WTC11 (cell line): ENCODE measurements at regions not wholly inside any gene's neighbourhood (a gene's known extent, or its start where the extent isn't known, plus 50 kb on each side); places are given as distances from the start of the nearest gene placed in this dataset.

Source experiments
- ATAC-seq: fragments of 200-7000 bp; cut with Tn5 transposase; 2 replicates; pipeline ENCODE4 v1.10.0; 2021; ENCODE audit warnings: mild to moderate bottlenecking, moderate library complexity
- CTCF ChIA-PET: fragments of 300-600 bp; sonication (Branson Sonifier 250); formaldehyde crosslinking; loops from one replicate; lab custom pipeline; 2021; ENCODE audit warnings: antibody characterized with exemption; lab: Charles Lee
- POLR2A ChIA-PET: fragments of 350-600 bp; sonication (Branson Sonifier 250); formaldehyde crosslinking; loops from one replicate; lab custom pipeline; 2021; ENCODE audit warnings: antibody characterized with exemption; lab: Charles Lee
- DNase-seq: peaks from one replicate; pipeline ENCODE4 v3.0.0; 2021; ENCODE audit warnings: low spot score
- H3K27ac Mint-ChIP-seq: 2 replicates; pipeline ENCODE4 v1.8.0; 2021; ENCODE audit warnings: mixed read lengths
- H3K27me3 Mint-ChIP-seq: 2 replicates; pipeline ENCODE4 v1.8.0; 2021; ENCODE audit warnings: low read depth, mild to moderate bottlenecking, moderate library complexity, mixed read lengths
- H3K36me3 Mint-ChIP-seq: 2 replicates; pipeline ENCODE4 v1.8.0; 2021; ENCODE audit warnings: mixed read lengths
- H3K4me1 Mint-ChIP-seq: 2 replicates; pipeline ENCODE4 v1.8.0; 2022; ENCODE audit warnings: mixed read lengths
- H3K4me3 Mint-ChIP-seq: 2 replicates; pipeline ENCODE4 v1.8.0; 2021; ENCODE audit warnings: mild to moderate bottlenecking, moderate library complexity, mixed read lengths
- H3K9me3 Mint-ChIP-seq: 2 replicates; pipeline ENCODE4 v1.8.0; 2021; ENCODE audit warnings: mixed read lengths
- ATF3 ChIP-seq: sonication (generic); formaldehyde crosslinking; conservative IDR thresholded peaks from 2 replicates; pipeline ENCODE4 v1.8.1; 2022; ENCODE audit warnings: mild to moderate bottlenecking, missing genetic modification reagents
- CREM ChIP-seq: sonication (generic); formaldehyde crosslinking; IDR thresholded peaks from 2 replicates; pipeline ENCODE4 v1.8.1; 2022; ENCODE audit warnings: mild to moderate bottlenecking, missing genetic modification reagents, moderate library complexity
- E2F1 ChIP-seq: sonication (generic); formaldehyde crosslinking; IDR thresholded peaks from 2 replicates; pipeline ENCODE4 v1.8.0; 2022; ENCODE audit warnings: mild to moderate bottlenecking, missing genetic modification reagents
- EMX1 ChIP-seq: fragments of 250-450 bp; sonication (Bioruptor Pico); IDR thresholded peaks from 2 replicates; pipeline ENCODE4 v1.8.0; 2021; ENCODE audit warnings: mild to moderate bottlenecking
- FOXP1 ChIP-seq: sonication (generic); formaldehyde crosslinking; IDR thresholded peaks from 2 replicates; pipeline ENCODE4 v1.8.0; 2022; ENCODE audit warnings: missing genetic modification reagents, mild to moderate bottlenecking, moderate library complexity, borderline replicate concordance
- MLX ChIP-seq: sonication (generic); formaldehyde crosslinking; IDR thresholded peaks from 2 replicates; pipeline ENCODE4 v1.8.1; 2023; ENCODE audit warnings: mild to moderate bottlenecking, missing genetic modification reagents, moderate library complexity
- MYBL2 ChIP-seq: sonication (generic); formaldehyde crosslinking; IDR thresholded peaks from 2 replicates; pipeline ENCODE4 v1.8.1; 2023; ENCODE audit warnings: mild to moderate bottlenecking, moderate library complexity, missing genetic modification reagents
- SMAD3 ChIP-seq: sonication (generic); formaldehyde crosslinking; IDR thresholded peaks from 2 replicates; pipeline ENCODE4 v1.8.0; 2022; ENCODE audit warnings: missing genetic modification reagents, mild to moderate bottlenecking, borderline replicate concordance
- SMAD4 ChIP-seq: sonication (generic); formaldehyde crosslinking; IDR thresholded peaks from 2 replicates; pipeline ENCODE4 v1.8.0; 2022; ENCODE audit warnings: mild to moderate bottlenecking, missing genetic modification reagents
- TEAD4 ChIP-seq: sonication (generic); formaldehyde crosslinking; IDR thresholded peaks from 2 replicates; pipeline ENCODE4 v1.8.0; 2022; ENCODE audit warnings: mild to moderate bottlenecking, missing genetic modification reagents
- TP53 ChIP-seq: sonication (generic); formaldehyde crosslinking; IDR thresholded peaks from 2 replicates; pipeline ENCODE4 v1.8.1; 2023; ENCODE audit warnings: mild to moderate bottlenecking, missing genetic modification reagents
- ZBTB21 ChIP-seq: sonication (generic); formaldehyde crosslinking; IDR thresholded peaks from 2 replicates; pipeline ENCODE4 v1.8.1; 2023; ENCODE audit warnings: mild to moderate bottlenecking, missing genetic modification reagents, borderline replicate concordance
- ZNF532 ChIP-seq: fragments of 250-450 bp; sonication (Bioruptor Pico); IDR thresholded peaks from 2 replicates; pipeline ENCODE4 v1.9.0; 2021; ENCODE audit warnings: mild to moderate bottlenecking, borderline replicate concordance
- TF ChIP-seq, protein P1 (sequence below): sonication (generic); formaldehyde crosslinking; IDR thresholded peaks from 2 replicates; pipeline ENCODE4 v1.8.1; 2023; ENCODE audit warnings: mild to moderate bottlenecking, moderate library complexity, missing genetic modification reagents
- TF ChIP-seq, protein P2 (sequence below): sonication (generic); formaldehyde crosslinking; IDR thresholded peaks from 2 replicates; pipeline ENCODE4 v1.8.1; 2022; ENCODE audit warnings: low read depth, mild to moderate bottlenecking, moderate library complexity, missing genetic modification reagents, borderline replicate concordance
- TF ChIP-seq, protein P3 (sequence below): sonication (generic); formaldehyde crosslinking; IDR thresholded peaks from 2 replicates; pipeline ENCODE4 v1.8.1; 2023; ENCODE audit warnings: mild to moderate bottlenecking, missing genetic modification reagents
- TF ChIP-seq, protein P4 (sequence below): sonication (generic); formaldehyde crosslinking; IDR thresholded peaks from 2 replicates; pipeline ENCODE4 v1.8.0; 2022; ENCODE audit warnings: missing genetic modification reagents

- DNase-seq (no peak), ATAC-seq (no peak)
- TF ChIP-seq E2F1 (CRISPR knock-in tag) (no peak), ZBTB21 (CRISPR knock-in tag) (no peak), ATF3 (CRISPR knock-in tag) (no peak), TP53 (CRISPR knock-in tag) (no peak), TEAD4 (no peak), ZNF532 (no peak), SMAD3 (CRISPR knock-in tag) (no peak), MLX (CRISPR knock-in tag) (no peak), FOXP1 (CRISPR knock-in tag) (no peak), EMX1 (no peak), SMAD4 (no peak), CREM (no peak), MYBL2 (CRISPR knock-in tag) (no peak)
- TF ChIP-seq, protein P1, sequence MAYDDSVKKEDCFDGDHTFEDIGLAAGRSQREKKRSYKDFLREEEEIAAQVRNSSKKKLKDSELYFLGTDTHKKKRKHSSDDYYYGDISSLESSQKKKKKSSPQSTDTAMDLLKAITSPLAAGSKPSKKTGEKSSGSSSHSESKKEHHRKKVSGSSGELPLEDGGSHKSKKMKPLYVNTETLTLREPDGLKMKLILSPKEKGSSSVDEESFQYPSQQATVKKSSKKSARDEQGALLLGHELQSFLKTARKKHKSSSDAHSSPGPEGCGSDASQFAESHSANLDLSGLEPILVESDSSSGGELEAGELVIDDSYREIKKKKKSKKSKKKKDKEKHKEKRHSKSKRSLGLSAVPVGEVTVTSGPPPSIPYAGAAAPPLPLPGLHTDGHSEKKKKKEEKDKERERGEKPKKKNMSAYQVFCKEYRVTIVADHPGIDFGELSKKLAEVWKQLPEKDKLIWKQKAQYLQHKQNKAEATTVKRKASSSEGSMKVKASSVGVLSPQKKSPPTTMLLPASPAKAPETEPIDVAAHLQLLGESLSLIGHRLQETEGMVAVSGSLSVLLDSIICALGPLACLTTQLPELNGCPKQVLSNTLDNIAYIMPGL (CRISPR knock-in tag): no peak
- TF ChIP-seq, protein P2, sequence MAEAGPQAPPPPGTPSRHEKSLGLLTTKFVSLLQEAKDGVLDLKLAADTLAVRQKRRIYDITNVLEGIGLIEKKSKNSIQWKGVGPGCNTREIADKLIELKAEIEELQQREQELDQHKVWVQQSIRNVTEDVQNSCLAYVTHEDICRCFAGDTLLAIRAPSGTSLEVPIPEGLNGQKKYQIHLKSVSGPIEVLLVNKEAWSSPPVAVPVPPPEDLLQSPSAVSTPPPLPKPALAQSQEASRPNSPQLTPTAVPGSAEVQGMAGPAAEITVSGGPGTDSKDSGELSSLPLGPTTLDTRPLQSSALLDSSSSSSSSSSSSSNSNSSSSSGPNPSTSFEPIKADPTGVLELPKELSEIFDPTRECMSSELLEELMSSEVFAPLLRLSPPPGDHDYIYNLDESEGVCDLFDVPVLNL: no peak
- TF ChIP-seq, protein P3, sequence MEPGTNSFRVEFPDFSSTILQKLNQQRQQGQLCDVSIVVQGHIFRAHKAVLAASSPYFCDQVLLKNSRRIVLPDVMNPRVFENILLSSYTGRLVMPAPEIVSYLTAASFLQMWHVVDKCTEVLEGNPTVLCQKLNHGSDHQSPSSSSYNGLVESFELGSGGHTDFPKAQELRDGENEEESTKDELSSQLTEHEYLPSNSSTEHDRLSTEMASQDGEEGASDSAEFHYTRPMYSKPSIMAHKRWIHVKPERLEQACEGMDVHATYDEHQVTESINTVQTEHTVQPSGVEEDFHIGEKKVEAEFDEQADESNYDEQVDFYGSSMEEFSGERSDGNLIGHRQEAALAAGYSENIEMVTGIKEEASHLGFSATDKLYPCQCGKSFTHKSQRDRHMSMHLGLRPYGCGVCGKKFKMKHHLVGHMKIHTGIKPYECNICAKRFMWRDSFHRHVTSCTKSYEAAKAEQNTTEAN (CRISPR knock-in tag): no peak
- TF ChIP-seq, protein P4, sequence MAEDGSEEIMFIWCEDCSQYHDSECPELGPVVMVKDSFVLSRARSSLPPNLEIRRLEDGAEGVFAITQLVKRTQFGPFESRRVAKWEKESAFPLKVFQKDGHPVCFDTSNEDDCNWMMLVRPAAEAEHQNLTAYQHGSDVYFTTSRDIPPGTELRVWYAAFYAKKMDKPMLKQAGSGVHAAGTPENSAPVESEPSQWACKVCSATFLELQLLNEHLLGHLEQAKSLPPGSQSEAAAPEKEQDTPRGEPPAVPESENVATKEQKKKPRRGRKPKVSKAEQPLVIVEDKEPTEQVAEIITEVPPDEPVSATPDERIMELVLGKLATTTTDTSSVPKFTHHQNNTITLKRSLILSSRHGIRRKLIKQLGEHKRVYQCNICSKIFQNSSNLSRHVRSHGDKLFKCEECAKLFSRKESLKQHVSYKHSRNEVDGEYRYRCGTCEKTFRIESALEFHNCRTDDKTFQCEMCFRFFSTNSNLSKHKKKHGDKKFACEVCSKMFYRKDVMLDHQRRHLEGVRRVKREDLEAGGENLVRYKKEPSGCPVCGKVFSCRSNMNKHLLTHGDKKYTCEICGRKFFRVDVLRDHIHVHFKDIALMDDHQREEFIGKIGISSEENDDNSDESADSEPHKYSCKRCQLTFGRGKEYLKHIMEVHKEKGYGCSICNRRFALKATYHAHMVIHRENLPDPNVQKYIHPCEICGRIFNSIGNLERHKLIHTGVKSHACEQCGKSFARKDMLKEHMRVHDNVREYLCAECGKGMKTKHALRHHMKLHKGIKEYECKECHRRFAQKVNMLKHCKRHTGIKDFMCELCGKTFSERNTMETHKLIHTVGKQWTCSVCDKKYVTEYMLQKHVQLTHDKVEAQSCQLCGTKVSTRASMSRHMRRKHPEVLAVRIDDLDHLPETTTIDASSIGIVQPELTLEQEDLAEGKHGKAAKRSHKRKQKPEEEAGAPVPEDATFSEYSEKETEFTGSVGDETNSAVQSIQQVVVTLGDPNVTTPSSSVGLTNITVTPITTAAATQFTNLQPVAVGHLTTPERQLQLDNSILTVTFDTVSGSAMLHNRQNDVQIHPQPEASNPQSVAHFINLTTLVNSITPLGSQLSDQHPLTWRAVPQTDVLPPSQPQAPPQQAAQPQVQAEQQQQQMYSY (CRISPR knock-in tag): no peak
- CTCF ChIA-PET: no interaction called here
- H3K36me3 Mint-ChIP-seq: peaks cover 70% of the 10 kb centered on the region
- POLR2A ChIA-PET: no interaction called here
- no peak overlapping the region for H3K4me3 Mint-ChIP-seq
- H3K4me1 Mint-ChIP-seq: no peaks in the 10 kb centered on the region
- peaks cover 80% of the 10 kb centered on the region for H3K9me3 Mint-ChIP-seq
- no peak overlapping the region for H3K27ac Mint-ChIP-seq
- peaks cover 6% of the 10 kb centered on the region for H3K27me3 Mint-ChIP-seq
Observed at GRCh38 chr16:8158051-8158450, 432.3 kb downstream of the TMEM114 start.
